ENCODE measurements at regions not wholly inside any gene's neighbourhood (a gene's known extent, or its start where the extent isn't known, plus 50 kb on each side); places are given as distances from the start of the nearest gene placed in this dataset.

- no peak overlapping the region for H2BK12ac ChIP-seq (ENCODE audit: low read depth, low read length)
- FAIRE-seq (no peak), DNase-seq (ENCODE audit: low read depth in 1 of 2, low spot score in 2 of 2) (no peak)
- H3K79me1 ChIP-seq (ENCODE audit: low read depth, low read length): no peaks in the 10 kb centered on the region
- no peak overlapping the region for H2AK5ac ChIP-seq (ENCODE audit: low read depth, low read length)
- H3K4me2 ChIP-seq (ENCODE audit: insufficient read depth in 1 of 2, low read depth in 2 of 2, low read length in 2 of 2): no peak overlapping the region
- H3K27me3 ChIP-seq (replicated peaks in 1 of 4; ENCODE audit: control insufficient read depth in 3 of 4, extremely low read depth in 1 of 4, insufficient read depth in 3 of 4, low read length in 3 of 4): no peaks in the 10 kb centered on the region
- H4K8ac ChIP-seq (ENCODE audit: extremely low read depth, insufficient read depth, low read length): no peak overlapping the region
- H2BK5ac ChIP-seq (ENCODE audit: low read depth, low read length): no peak overlapping the region
- H3K27ac ChIP-seq (ENCODE audit: low read depth, low read length): no peak overlapping the region
- H2BK20ac ChIP-seq (ENCODE audit: low read length): no peak overlapping the region
- no peak overlapping the region for H3K14ac ChIP-seq (ENCODE audit: insufficient read length)
- no peaks in the 10 kb centered on the region for H3K23me2 ChIP-seq (ENCODE audit: low read depth, low read length)
- no peak overlapping the region for H4K5ac ChIP-seq (ENCODE audit: insufficient read length, low read depth, low read length)
- no peak overlapping the region for H3K56ac ChIP-seq (replicated peaks; ENCODE audit: insufficient read length, low read depth, low read length)
- no peak overlapping the region for H3K9ac ChIP-seq (replicated peaks in 1 of 4; ENCODE audit: extremely low read depth in 1 of 4, low read depth in 3 of 4, low read length in 3 of 4)
- POLR2A ChIA-PET (ENCODE audit: partially characterized antibody): no interaction called here
- no peaks in the 10 kb centered on the region for H4K20me1 ChIP-seq (replicated peaks in 1 of 2; ENCODE audit: control insufficient read depth in 1 of 2, insufficient read depth in 2 of 2, low read length in 2 of 2)
- TF ChIP-seq RAD21 (IDR thresholded peaks at IDR 0.05 in 1 of 2, conservative IDR thresholded peaks at IDR 0.05 in 1 of 2; ENCODE audit: low read depth in 2 of 2, low read length in 2 of 2): peak; percentile 33 to 50
- TF ChIP-seq, protein P1, sequence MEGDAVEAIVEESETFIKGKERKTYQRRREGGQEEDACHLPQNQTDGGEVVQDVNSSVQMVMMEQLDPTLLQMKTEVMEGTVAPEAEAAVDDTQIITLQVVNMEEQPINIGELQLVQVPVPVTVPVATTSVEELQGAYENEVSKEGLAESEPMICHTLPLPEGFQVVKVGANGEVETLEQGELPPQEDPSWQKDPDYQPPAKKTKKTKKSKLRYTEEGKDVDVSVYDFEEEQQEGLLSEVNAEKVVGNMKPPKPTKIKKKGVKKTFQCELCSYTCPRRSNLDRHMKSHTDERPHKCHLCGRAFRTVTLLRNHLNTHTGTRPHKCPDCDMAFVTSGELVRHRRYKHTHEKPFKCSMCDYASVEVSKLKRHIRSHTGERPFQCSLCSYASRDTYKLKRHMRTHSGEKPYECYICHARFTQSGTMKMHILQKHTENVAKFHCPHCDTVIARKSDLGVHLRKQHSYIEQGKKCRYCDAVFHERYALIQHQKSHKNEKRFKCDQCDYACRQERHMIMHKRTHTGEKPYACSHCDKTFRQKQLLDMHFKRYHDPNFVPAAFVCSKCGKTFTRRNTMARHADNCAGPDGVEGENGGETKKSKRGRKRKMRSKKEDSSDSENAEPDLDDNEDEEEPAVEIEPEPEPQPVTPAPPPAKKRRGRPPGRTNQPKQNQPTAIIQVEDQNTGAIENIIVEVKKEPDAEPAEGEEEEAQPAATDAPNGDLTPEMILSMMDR (IDR thresholded peaks at IDR 0.05; ENCODE audit: control extremely low read depth in 1 of 3, insufficient read depth in 1 of 3, low read depth in 1 of 3, low read length in 3 of 3): peak in 1 of 3 experiments; percentile 10; a peak in 1 of 4 replicates
- TF ChIP-seq SRF (IDR thresholded peaks at IDR 0.05; ENCODE audit: low read depth, low read length): no peak
- H3K18ac ChIP-seq (ENCODE audit: extremely low read depth, low read length): no peak overlapping the region
- H2BK120ac ChIP-seq (replicated peaks; ENCODE audit: low read depth, low read length): no peak overlapping the region
- no peak overlapping the region for H2AFZ ChIP-seq (ENCODE audit: low read length)
- no peak overlapping the region for H2BK15ac ChIP-seq (ENCODE audit: low read length)
- H3K23ac ChIP-seq (ENCODE audit: insufficient read length): no peak overlapping the region
- no peaks in the 10 kb centered on the region for H3K36me3 ChIP-seq (ENCODE audit: control insufficient read depth in 2 of 4, insufficient read depth in 4 of 4, low read length in 3 of 4)
- no peak overlapping the region for H3K4ac ChIP-seq (replicated peaks; ENCODE audit: insufficient read length, low read depth, low read length)
- no peaks in the 10 kb centered on the region for H3K9me3 ChIP-seq (ENCODE audit: insufficient read depth in 2 of 2, low read depth in 1 of 2, low read length in 1 of 2)
- no peak overlapping the region for H3K4me3 ChIP-seq (ENCODE audit: extremely low read depth in 1 of 4, insufficient read depth in 2 of 4, low read depth in 3 of 4, low read length in 4 of 4)
- H3K4me1 ChIP-seq (replicated peaks in 1 of 4; ENCODE audit: control insufficient read depth in 3 of 4, insufficient read depth in 4 of 4, low read length in 3 of 4): no peaks in the 10 kb centered on the region; a peak in 2 of 7 replicates
- WGBS, 2 experiments (ENCODE audit: extremely low coverage in 1 of 2, insufficient coverage in 1 of 2, insufficient read length in 1 of 2, insufficient replicate concordance in 2 of 2, low coverage in 1 of 2, low lambda C conversion rate in 2 of 2, missing lambda C conversion rate in 1 of 2): 53% methylated on average over 2 of the region's 2 CpGs; no CpG with 5 or more reads in 1 of the 2 experiments
- H4K91ac ChIP-seq (replicated peaks; ENCODE audit: insufficient read length, low read length): no peak overlapping the region
- CTCF ChIA-PET (ENCODE audit: partially characterized antibody): interaction anchor here (1.0 kb wide), 1 partner anchor 52 kb away, joined by 3 read pairs; no protein-coding TSS in a partner anchor
- H3K79me2 ChIP-seq (ENCODE audit: control insufficient read depth in 1 of 2, insufficient read depth in 2 of 2, low read length in 2 of 2): no peaks in the 10 kb centered on the region
Measured at GRCh38 chr13:26132756-26133155, 80.9 kb upstream of the SHISA2 start.

All from H1 (cell line).